C4-2B (cell line): ENCODE measurements at regions not wholly inside any gene's neighbourhood (a gene's known extent, or its start where the extent isn't known, plus 50 kb on each side); places are given as distances from the start of the nearest gene placed in this dataset.
A peak's percentile ranks its signal among the peaks of the same experiment; 100 is the strongest.

Experiments
- H3K27ac ChIP-seq: fragments of 450-650 bp; 2 replicates; pipeline ENCODE4 v1.5.1; 2017
- CTCF ChIP-seq: fragments of 450-650 bp; conservative IDR thresholded peaks from 2 replicates; pipeline ENCODE4 v1.5.1; 2017; ENCODE audit warnings: mild to moderate bottlenecking
- ZFX ChIP-seq: fragments of 450-650 bp; IDR thresholded peaks from 2 replicates; pipeline ENCODE4 v1.6.1; 2017

- TF ChIP-seq ZFX (no peak), CTCF (no peak)
- no peak overlapping the region for H3K27ac ChIP-seq
These were observed 564.5 kb upstream of the ADAMTS9 start for GRCh38 chr3:65252266-65252665.

- no peak for TF ChIP-seq ZFX
- no peak for TF ChIP-seq CTCF
These were observed 563.6 kb upstream of the ADAMTS9 start for GRCh38 chr3:65251375-65251774.

GRCh38 chr3:65246561-65246960, 558.8 kb upstream of the ADAMTS9 start:
- TF ChIP-seq CTCF, result no peak
- no peak overlapping the region for H3K27ac ChIP-seq

More at GRCh38 chr3:65251375-65251774, 563.6 kb upstream of the ADAMTS9 start:
- no peak overlapping the region for H3K27ac ChIP-seq

- no peak overlapping the region for H3K27ac ChIP-seq
- TF ChIP-seq ZFX (no peak), CTCF (peak; percentile 24)
These were observed 557.6 kb upstream of the ADAMTS9 start for GRCh38 chr3:65245133-65246063.

- no peak for TF ChIP-seq ZFX
- TF ChIP-seq CTCF, result no peak
These were observed 552.6 kb upstream of the ADAMTS9 start for GRCh38 chr3:65240366-65240765.

GRCh38 chr3:65238652-65239051, 550.9 kb upstream of the ADAMTS9 start:
- TF ChIP-seq CTCF (no peak), ZFX (no peak)
- no peak overlapping the region for H3K27ac ChIP-seq

More at GRCh38 chr3:65240366-65240765, 552.6 kb upstream of the ADAMTS9 start:
- H3K27ac ChIP-seq, result no peak overlapping the region

- H3K27ac ChIP-seq, result no peak overlapping the region
- TF ChIP-seq CTCF, result no peak
- no peak for TF ChIP-seq ZFX
These were observed 546.7 kb upstream of the ADAMTS9 start for GRCh38 chr3:65234499-65234898.
